IPS-15b (cell line): ENCODE measurements at regions not wholly inside any gene's neighbourhood (a gene's known extent, or its start where the extent isn't known, plus 50 kb on each side); places are given as distances from the start of the nearest gene placed in this dataset.

Source experiments
- H3K27me3 ChIP-seq: one replicate; pipeline ENCODE4 v1.6.1; 2013; ENCODE audit warnings: low read length; ENCODE audit not compliant: control insufficient read depth, insufficient read depth
- H3K36me3 ChIP-seq: one replicate; pipeline ENCODE4 v1.6.1; 2013; ENCODE audit warnings: low read length; ENCODE audit not compliant: control insufficient read depth, insufficient read depth
- H3K4me1 ChIP-seq: one replicate; pipeline ENCODE4 v1.6.1; 2013; ENCODE audit warnings: mild to moderate bottlenecking, low read length; ENCODE audit not compliant: control insufficient read depth, insufficient read depth
- H3K4me3 ChIP-seq: one replicate; pipeline ENCODE4 v1.5.1; 2013; ENCODE audit warnings: low read depth, low read length
- H3K9ac ChIP-seq: one replicate; pipeline ENCODE4 v1.6.1; 2013; ENCODE audit warnings: low read depth, mild to moderate bottlenecking, low read length
- H3K9me3 ChIP-seq: one replicate; pipeline ENCODE4 v1.6.1; 2013; ENCODE audit warnings: mild to moderate bottlenecking, low read length; ENCODE audit not compliant: control insufficient read depth, insufficient read depth

DNA sequence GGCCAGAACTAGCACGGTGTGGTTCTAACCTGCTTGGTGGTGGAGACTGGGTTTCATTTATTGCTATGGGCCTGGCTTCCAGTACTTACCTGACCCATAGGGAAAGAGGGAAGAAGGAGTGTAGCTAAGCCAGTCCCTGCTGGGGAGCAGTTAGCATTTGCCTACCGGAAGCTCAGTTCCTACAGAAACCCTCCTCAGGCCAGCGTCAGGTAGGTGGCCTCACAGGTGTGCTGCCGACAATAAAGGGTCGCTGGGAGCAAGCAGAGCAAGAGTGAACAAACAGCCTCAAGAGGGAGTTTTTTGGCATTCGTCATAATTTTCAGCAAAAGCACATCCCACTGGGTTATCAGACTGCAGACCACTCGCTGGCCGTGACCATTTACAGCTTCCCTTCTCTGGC lies 740.6 kb upstream of the TENM3 start:
- Histone ChIP-seq H3K36me3 (no peaks in the 10 kb centered on the region), H3K4me3 (no peak overlapping the region), H3K27me3 (no peaks in the 10 kb centered on the region), H3K4me1 (peaks cover 5% of the 10 kb centered on the region), H3K9me3 (no peaks in the 10 kb centered on the region), H3K9ac (no peak overlapping the region)

DNA sequence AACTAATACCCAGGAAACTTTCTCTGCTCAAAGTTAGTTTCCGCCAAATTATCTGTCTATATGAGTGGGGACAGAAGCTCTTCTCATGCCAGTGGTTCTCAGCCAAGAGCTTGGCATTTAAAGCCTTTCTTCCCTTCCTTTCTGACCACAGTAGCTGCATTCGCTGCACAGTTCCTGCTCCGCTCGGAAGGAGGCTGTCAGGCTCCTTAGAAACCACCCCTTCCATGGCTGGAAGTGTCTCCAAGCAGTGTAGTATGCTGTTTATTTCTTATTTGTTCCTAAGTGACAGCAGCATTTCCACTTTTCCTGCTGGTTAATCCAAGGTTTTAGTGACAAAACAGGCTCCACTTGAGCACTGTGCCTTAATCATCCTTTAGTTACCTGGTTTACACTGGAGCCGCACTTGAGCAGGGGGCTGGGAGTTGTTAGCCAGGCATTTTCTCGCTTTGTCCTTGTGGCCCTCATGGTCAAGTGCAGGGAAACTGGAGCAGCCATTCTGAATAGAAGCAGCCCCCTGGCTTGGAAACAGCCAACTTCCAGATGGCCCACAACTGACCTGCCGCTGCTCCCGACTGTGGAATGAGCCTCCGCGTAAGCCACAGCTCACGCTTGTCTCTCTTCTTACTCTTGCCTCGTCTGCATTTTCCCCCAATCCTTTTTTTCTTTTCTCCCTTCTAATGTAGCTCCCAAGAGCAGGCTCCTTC lies 739.4 kb upstream of the TENM3 start:
- no peaks in the 10 kb centered on the region for H3K9me3 ChIP-seq
- H3K9ac ChIP-seq = no peak overlapping the region
- peaks cover 9% of the 10 kb centered on the region for H3K4me1 ChIP-seq
- H3K27me3 ChIP-seq = no peaks in the 10 kb centered on the region
- no peak overlapping the region for H3K4me3 ChIP-seq
- no peaks in the 10 kb centered on the region for H3K36me3 ChIP-seq

DNA sequence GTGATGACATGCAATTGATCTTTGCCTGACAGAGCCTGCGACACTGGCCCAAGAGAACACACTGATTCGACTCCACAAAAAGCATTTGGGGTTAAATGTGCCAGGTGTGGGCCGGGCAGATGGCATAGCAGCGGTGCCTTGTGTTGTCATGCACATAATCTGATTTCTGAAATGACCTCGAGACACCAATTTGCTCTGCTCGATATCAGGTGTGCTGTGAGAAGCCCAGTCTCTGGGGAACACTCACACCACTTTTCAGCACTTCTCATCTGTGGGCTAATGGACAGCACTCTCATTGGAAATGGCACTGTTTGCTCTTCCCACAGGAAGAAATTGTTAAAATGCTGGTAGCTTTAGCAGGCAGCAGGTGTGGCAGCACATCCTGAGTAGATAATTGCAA lies 738.3 kb upstream of the TENM3 start:
- no peaks in the 10 kb centered on the region for H3K36me3 ChIP-seq
- H3K4me1 ChIP-seq = peaks cover 9% of the 10 kb centered on the region
- no peak overlapping the region for H3K9ac ChIP-seq
- no peaks in the 10 kb centered on the region for H3K9me3 ChIP-seq
- no peaks in the 10 kb centered on the region for H3K27me3 ChIP-seq
- no peak overlapping the region for H3K4me3 ChIP-seq

DNA sequence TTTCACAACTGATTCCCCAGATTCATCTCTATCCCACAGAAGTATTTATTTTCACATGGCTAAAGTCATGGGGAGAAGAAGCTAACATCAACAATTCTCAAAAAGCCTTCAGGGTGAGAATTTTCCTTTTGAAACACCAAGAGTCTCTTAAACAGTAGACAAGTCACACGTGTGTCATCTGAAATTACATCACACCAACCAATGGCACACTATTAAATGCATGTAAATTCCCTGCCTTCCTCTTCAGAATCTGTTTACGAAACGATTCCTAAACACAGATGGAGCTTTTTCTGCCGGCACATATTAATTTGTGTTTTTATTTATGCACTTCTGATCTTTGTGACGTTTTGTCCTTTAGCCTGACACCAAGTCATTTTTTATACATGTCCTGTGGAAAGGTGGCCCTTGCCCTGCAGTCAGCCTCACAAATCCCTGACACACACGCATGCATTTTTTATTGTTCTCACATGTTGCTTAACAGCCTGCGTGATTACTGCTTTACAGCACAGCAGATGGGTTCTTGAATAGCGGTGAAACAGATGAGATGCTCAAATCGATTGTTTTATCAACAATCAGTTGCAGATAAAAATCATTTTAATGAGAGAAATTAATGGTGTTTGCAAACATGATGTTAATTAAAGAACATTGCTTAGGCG lies 735.9 kb upstream of the TENM3 start:
- Histone ChIP-seq H3K36me3 (no peaks in the 10 kb centered on the region), H3K4me1 (peaks cover 9% of the 10 kb centered on the region), H3K4me3 (no peak overlapping the region), H3K9ac (no peak overlapping the region), H3K27me3 (no peaks in the 10 kb centered on the region), H3K9me3 (no peaks in the 10 kb centered on the region)

DNA sequence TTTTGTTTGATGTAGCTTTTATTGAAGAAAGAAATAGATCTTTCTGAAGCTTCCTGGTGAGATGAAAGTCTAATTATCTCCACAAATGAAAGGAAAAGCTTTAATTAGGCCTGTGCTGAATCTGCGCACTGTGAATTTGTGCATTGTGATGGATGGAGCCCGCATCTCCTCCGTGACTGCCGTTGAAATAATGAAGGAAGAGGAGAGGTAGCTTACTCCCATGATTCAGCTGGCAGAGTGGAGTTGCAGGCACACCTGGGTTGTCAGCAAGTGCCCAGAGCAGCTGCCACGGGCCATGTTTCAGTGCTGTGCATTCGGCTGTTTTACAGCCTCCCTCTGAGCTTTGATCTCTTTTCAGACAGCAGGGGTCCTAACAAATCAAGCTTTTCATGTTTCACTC lies 735.3 kb upstream of the TENM3 start:
- Histone ChIP-seq H3K27me3 (no peaks in the 10 kb centered on the region), H3K4me1 (peaks cover 9% of the 10 kb centered on the region), H3K36me3 (no peaks in the 10 kb centered on the region), H3K9me3 (no peaks in the 10 kb centered on the region), H3K4me3 (no peak overlapping the region), H3K9ac (no peak overlapping the region)

DNA sequence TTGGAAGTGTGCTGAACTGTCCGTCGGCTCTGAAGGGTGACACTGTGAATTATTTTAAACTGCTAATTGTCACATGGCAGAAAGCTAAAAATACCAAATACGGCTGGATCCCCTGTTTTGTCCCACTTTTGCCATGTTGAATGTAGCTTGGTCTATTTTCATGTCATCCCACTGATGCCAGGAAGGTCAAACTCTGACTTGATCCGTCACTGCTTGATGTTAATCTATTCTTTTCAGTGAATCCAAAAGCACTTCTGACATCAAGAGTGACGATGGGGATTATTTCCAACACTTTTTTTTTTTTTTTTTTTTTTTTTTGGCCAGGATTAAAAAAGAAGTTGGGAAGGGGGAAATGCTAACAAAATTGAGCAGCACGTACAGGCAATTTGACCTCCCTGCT lies 734.6 kb upstream of the TENM3 start:
- Histone ChIP-seq H3K27me3 (no peaks in the 10 kb centered on the region), H3K36me3 (no peaks in the 10 kb centered on the region), H3K9me3 (no peaks in the 10 kb centered on the region), H3K9ac (no peak overlapping the region), H3K4me3 (no peak overlapping the region), H3K4me1 (peaks cover 9% of the 10 kb centered on the region)

DNA sequence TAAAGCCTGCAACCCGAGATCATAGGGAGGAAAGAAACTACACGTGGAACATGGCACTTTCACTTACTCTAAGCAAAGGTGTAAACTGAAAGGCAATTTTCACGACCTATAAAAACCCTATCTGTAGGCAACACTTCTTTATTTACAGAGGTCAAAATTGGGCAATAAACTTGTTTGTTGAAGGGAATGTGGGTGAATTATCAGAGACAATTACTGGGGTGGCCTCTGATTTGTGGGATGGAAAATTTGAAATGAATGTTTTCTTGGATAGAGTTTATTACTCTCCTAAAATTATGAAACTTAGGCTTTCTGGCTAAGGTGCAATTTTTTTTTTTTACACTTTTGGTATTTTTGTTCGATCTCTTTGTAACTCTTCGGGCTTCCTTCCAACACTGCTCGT lies 734.1 kb upstream of the TENM3 start:
- no peaks in the 10 kb centered on the region for H3K9me3 ChIP-seq
- no peaks in the 10 kb centered on the region for H3K36me3 ChIP-seq
- H3K4me3 ChIP-seq = no peak overlapping the region
- no peak overlapping the region for H3K9ac ChIP-seq
- H3K27me3 ChIP-seq = no peaks in the 10 kb centered on the region
- peaks cover 8% of the 10 kb centered on the region for H3K4me1 ChIP-seq

DNA sequence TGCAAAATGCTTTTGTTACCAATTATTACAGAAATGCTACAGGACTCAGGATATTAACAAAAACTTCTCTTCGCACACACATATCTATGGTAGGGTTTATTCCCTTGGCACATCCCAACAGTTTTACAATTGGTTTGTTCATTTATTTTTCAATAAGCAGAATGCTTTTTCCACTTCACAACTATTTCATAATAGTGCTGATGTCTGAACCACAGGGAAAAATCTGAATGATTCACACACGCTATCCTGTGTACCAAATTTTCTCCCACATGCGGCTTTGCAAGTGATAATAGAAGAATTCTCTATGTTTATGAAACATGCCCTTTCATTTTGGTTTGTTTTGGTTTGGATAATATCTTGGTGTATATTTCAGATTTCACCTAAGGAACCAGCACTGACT lies 725.7 kb upstream of the TENM3 start:
- Histone ChIP-seq H3K9ac (no peak overlapping the region), H3K4me3 (no peak overlapping the region), H3K4me1 (no peaks in the 10 kb centered on the region), H3K9me3 (no peaks in the 10 kb centered on the region), H3K36me3 (no peaks in the 10 kb centered on the region), H3K27me3 (no peaks in the 10 kb centered on the region)

DNA sequence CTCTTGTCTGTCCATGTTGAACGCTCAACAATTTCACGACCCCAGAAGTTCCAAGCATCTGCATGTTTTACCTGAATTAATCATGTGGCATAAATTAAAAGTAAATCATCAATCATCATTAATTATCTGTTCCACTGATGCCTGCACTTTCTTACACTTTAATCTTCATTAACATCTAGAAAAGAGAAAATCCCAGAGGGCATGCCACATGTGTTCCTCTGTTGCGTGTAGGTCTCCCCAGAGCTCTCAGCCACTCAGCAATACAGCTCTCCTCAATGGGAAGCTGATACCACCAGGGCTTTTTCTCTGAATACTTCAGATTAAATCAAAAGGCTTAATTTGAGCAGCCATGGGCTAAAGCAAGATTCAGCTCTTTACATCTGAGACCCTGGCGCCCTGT lies 722.4 kb upstream of the TENM3 start:
- Histone ChIP-seq H3K4me1 (peaks cover 12% of the 10 kb centered on the region), H3K27me3 (no peaks in the 10 kb centered on the region), H3K9me3 (no peaks in the 10 kb centered on the region), H3K36me3 (no peaks in the 10 kb centered on the region), H3K4me3 (no peak overlapping the region), H3K9ac (no peak overlapping the region)

DNA sequence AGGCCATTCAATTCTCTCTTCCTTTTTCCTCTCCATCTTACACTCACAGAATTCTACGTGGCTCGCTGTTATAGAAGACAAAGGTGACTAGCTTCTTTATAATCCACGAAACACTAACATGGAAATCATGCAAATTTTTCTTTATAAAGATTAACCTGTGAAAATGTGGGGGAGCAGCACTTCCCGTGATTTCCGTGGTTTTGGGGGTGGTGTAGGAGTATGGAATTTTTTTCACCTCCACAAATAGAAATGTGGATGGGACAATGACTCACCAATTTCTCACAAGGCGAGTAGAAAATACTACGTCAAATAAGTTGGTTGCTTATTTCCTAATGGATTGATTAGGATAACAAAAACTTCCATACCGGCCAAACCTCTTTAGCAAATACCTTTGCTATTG lies 719.2 kb upstream of the TENM3 start:
- Histone ChIP-seq H3K36me3 (no peaks in the 10 kb centered on the region), H3K9me3 (no peaks in the 10 kb centered on the region), H3K4me1 (peaks cover 12% of the 10 kb centered on the region)

DNA sequence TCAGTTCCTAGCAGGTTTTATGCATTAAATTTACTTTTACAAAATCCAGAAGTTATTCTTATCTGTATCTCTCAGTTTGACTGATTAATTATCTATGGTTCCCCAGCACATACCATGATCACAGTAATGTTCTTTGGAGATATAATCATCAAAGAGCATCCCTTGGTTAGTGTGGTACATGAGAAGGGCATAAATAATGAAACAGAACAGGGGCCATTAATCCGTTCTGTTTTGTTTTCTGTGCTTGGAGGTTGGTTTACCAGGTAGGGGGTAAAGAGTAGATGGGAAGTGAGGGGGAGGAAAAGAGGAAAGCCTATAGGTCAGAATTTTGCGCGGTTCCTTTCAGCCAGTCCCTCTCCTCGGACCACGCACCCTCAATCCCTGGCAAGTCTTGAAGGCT lies 718.7 kb upstream of the TENM3 start:
- Histone ChIP-seq H3K9ac (no peak overlapping the region), H3K27me3 (no peaks in the 10 kb centered on the region), H3K4me1 (peaks cover 12% of the 10 kb centered on the region), H3K9me3 (no peaks in the 10 kb centered on the region), H3K4me3 (no peak overlapping the region), H3K36me3 (no peaks in the 10 kb centered on the region)

More for the DNA sequence above, 719.2 kb upstream of the TENM3 start:
- Histone ChIP-seq H3K9ac (no peak overlapping the region), H3K27me3 (no peaks in the 10 kb centered on the region), H3K4me3 (no peak overlapping the region)

DNA sequence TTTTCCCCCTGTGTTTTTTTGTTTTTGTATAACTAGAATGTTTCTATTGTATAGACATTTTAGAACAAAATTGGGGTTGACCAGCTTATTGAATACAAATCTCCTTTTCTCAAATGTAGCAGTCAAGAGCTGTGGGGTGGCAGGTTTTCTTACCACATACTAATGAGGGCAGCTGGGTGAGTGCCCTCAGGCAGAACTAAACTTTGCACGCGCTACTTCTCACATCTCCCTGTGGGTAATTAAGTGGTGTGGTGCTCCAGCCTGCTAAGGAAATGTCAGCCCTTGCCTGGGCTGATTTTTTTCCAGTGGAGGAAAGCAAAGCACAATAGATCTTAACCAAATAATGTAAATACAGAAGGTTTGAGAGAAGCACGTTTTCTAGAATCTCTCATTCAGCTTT lies 717.6 kb upstream of the TENM3 start:
- Histone ChIP-seq H3K9me3 (no peaks in the 10 kb centered on the region), H3K36me3 (no peaks in the 10 kb centered on the region), H3K4me3 (no peak overlapping the region), H3K27me3 (no peaks in the 10 kb centered on the region), H3K9ac (no peak overlapping the region), H3K4me1 (peaks cover 12% of the 10 kb centered on the region)
